Keratinocyte (primary cell): ENCODE measurements at regions not wholly inside any gene's neighbourhood (a gene's known extent, or its start where the extent isn't known, plus 50 kb on each side); places are given as distances from the start of the nearest gene placed in this dataset.
A peak's percentile ranks its signal among the peaks of the same experiment; 100 is the strongest.

Experiments used
- DNase-seq: peaks from one replicate; pipeline ENCODE4 v3.0.0-alpha.2; 2011; ENCODE audit warnings: low read depth, missing footprints, low spot score
- FAIRE-seq: peaks from 2 replicates; lab custom pipeline; 2011; peaks lifted over from hg19 to GRCh38; lab: Jason Lieb, UNC
- H2AFZ ChIP-seq: 2 replicates; pipeline ENCODE4 v1.6.0; 2012; ENCODE audit warnings: low read length, control low read depth, inconsistent platforms; ENCODE audit not compliant: control insufficient read depth
- H3K27ac ChIP-seq: 2 replicates; pipeline ENCODE4 v1.5.1; 2011; ENCODE audit warnings: low read length; ENCODE audit not compliant: control insufficient read depth, insufficient read depth
- H3K27me3 ChIP-seq: 3 replicates; pipeline ENCODE4 v1.6.0; 2011; ENCODE audit warnings: low read length; ENCODE audit not compliant: control insufficient read depth, insufficient read depth; ENCODE audit errors: extremely low read depth
- H3K36me3 ChIP-seq, 2 experiments: 2 replicates in 1 of 2; 3 replicates in 1 of 2; pipeline ENCODE4 v1.5.1; 2011; ENCODE audit warnings: low read length in 2 of 2, mild to moderate bottlenecking in 1 of 2; ENCODE audit not compliant: control insufficient read depth in 2 of 2, insufficient read depth in 2 of 2; ENCODE audit errors: extremely low read depth in 1 of 2
- H3K4me1 ChIP-seq: 3 replicates; pipeline ENCODE4 v1.5.1; 2011; ENCODE audit warnings: low read length; ENCODE audit not compliant: control insufficient read depth, insufficient read depth; ENCODE audit errors: extremely low read depth
- H3K4me2 ChIP-seq: 3 replicates; pipeline ENCODE4 v1.6.0; 2011; ENCODE audit warnings: low read depth, low read length; ENCODE audit not compliant: control insufficient read depth, insufficient read depth; ENCODE audit errors: extremely low read depth
- H3K4me3 ChIP-seq, 3 experiments: fragments of 200-600 bp in 1 of 3; sonication (generic) in 1 of 3; 2 replicates in 2 of 3; 3 replicates in 1 of 3; pipeline ENCODE4 v1.5.1; 2011 to 2016; ENCODE audit warnings: low read length in 3 of 3, mild to moderate bottlenecking in 3 of 3, control low read depth in 2 of 3, inconsistent platforms in 1 of 3, low read depth in 1 of 3, mixed read lengths in 1 of 3, mixed run types in 1 of 3, moderate library complexity in 1 of 3; ENCODE audit not compliant: control insufficient read depth in 2 of 3, insufficient read depth in 2 of 3; ENCODE audit errors: extremely low read depth in 1 of 3
- H3K79me2 ChIP-seq: 2 replicates; pipeline ENCODE4 v1.6.0; 2012; ENCODE audit warnings: low read length; ENCODE audit not compliant: control insufficient read depth, insufficient read depth
- H3K9ac ChIP-seq: 3 replicates; pipeline ENCODE4 v1.6.0; 2011; ENCODE audit warnings: low read length; ENCODE audit not compliant: control insufficient read depth, insufficient read depth; ENCODE audit errors: extremely low read depth
- H3K9me1 ChIP-seq: 3 replicates; pipeline ENCODE4 v1.6.0; 2011; ENCODE audit warnings: low read length; ENCODE audit not compliant: control insufficient read depth, insufficient read depth; ENCODE audit errors: extremely low read depth
- H3K9me3 ChIP-seq: 2 replicates; pipeline ENCODE4 v1.5.1; 2012; ENCODE audit warnings: low read depth, low read length; ENCODE audit not compliant: control insufficient read depth
- H4K20me1 ChIP-seq: 3 replicates; pipeline ENCODE4 v1.6.0; 2011; ENCODE audit warnings: low read length; ENCODE audit not compliant: control insufficient read depth, insufficient read depth; ENCODE audit errors: extremely low read depth
- CTCF ChIP-seq, 3 experiments: IDR thresholded peaks in 1 of 3; conservative IDR thresholded peaks in 1 of 3; optimal IDR thresholded peaks in 1 of 3; 2 replicates in 2 of 3; 3 replicates in 1 of 3; pipeline versions ENCODE3 to v1.5.1; 2011; ENCODE audit warnings: low read length in 3 of 3, mild to moderate bottlenecking in 3 of 3, moderate library complexity in 2 of 3, control low read depth in 1 of 3, inconsistent platforms in 1 of 3; ENCODE audit not compliant: insufficient read depth in 2 of 3; ENCODE audit errors: extremely low read depth in 1 of 3
- EZH2 ChIP-seq: IDR thresholded peaks from one replicate; pipeline ENCODE4 v1.6.1; 2012; ENCODE audit warnings: inconsistent platforms, mild to moderate bottlenecking, low read length, moderate library complexity
- dilution Hi-C: fragments of 300-500 bp; cut with MboI; formaldehyde crosslinking; loops from one replicate; pipeline ENCODE4 v1.7.0; 2020; ENCODE audit warnings: low sequenced_read_pairs; ENCODE audit not compliant: extremely low pct_ligation_motif_present

DNA sequence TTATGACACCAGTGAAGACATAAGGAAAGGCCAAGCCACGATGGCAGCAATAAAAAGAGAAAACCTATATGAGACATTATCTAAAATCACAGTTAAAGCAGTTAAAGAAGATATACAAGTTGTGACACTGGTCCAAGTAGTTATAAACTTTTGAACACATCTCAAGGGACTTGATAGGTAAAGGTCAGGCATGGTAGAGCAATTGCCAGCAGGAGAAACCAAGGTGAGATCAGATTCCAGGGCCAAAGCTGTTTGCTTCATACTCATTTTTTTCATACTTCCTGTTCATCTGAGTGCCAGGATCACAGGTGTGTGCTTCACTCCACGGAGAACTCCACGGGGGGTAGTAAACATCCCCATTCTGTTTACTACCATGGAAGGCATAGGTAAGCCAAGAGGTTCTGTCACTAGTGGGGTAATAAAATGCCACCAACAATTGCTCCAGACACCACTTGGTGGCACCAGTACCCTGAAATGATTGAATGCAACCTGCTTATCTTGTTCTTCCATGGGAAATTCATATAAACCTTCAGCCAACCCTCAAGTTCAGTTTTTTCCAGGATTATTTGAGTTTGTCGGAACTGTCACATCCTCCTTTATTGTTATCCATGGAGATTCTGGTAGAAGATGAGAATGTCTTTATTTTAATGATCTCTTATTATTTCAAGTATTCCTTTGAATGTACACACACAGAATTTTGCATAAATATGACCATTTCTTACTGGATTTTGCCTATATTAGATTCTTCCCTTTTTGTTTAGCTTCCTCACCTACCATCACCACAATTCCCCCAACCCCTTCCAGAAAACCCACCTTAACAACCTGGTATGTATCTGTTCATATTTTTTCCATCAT, 59.2 kb upstream of the TSPAN8 start:
- Histone ChIP-seq H3K27me3 (no peaks in the 10 kb centered on the region), H3K4me3 (no peak overlapping the region), H3K36me3 (no peaks in the 10 kb centered on the region), H3K4me1 (no peaks in the 10 kb centered on the region), H4K20me1 (no peaks in the 10 kb centered on the region), H2AFZ (no peak overlapping the region), H3K4me2 (no peak overlapping the region), H3K27ac (no peak overlapping the region), H3K9me1 (no peaks in the 10 kb centered on the region), H3K79me2 (no peaks in the 10 kb centered on the region), H3K9ac (no peak overlapping the region), H3K9me3 (no peaks in the 10 kb centered on the region)
- dilution Hi-C loops: no loop called here
- FAIRE-seq (no peak), DNase-seq (no peak)
- peak; percentile 56 to 69 (median 61) for TF ChIP-seq CTCF (optimal IDR thresholded peaks at IDR 0.05 in 1 of 3, IDR thresholded peaks at IDR 0.05 in 1 of 3, conservative IDR thresholded peaks at IDR 0.05 in 1 of 3; ENCODE audit: extremely low read depth in 1 of 3, insufficient read depth in 2 of 3, low read length in 3 of 3)
- TF ChIP-seq EZH2: no peak

- H3K27ac ChIP-seq: no peak overlapping the region
- H3K4me3 ChIP-seq: no peak overlapping the region
- no peaks in the 10 kb centered on the region for H3K4me1 ChIP-seq
- no peak overlapping the region for H3K4me2 ChIP-seq
- no peaks in the 10 kb centered on the region for H3K79me2 ChIP-seq
- FAIRE-seq (no peak), DNase-seq (no peak)
- no peak overlapping the region for H2AFZ ChIP-seq
- no peak for TF ChIP-seq CTCF (optimal IDR thresholded peaks at IDR 0.05 in 1 of 3, IDR thresholded peaks at IDR 0.05 in 1 of 3, conservative IDR thresholded peaks at IDR 0.05 in 1 of 3; ENCODE audit: extremely low read depth in 1 of 3, insufficient read depth in 2 of 3, low read length in 3 of 3)
- no peak for TF ChIP-seq EZH2
- no peaks in the 10 kb centered on the region for H3K36me3 ChIP-seq
- H3K9me3 ChIP-seq: no peaks in the 10 kb centered on the region
- no peaks in the 10 kb centered on the region for H3K27me3 ChIP-seq
- H4K20me1 ChIP-seq: no peaks in the 10 kb centered on the region
- H3K9me1 ChIP-seq: no peaks in the 10 kb centered on the region
- dilution Hi-C loops: no loop called here
- H3K9ac ChIP-seq: no peak overlapping the region
Measured at GRCh38 chr12:71214511-71215285, 56.9 kb upstream of the TSPAN8 start.
